Keratinocyte (primary cell): ENCODE measurements at regions not wholly inside any gene's neighbourhood (a gene's known extent, or its start where the extent isn't known, plus 50 kb on each side); places are given as distances from the start of the nearest gene placed in this dataset.

Source experiments
- DNase-seq: peaks from one replicate; pipeline ENCODE4 v3.0.0-alpha.2; 2011; ENCODE audit warnings: low read depth, missing footprints, low spot score
- FAIRE-seq: peaks from 2 replicates; lab custom pipeline; 2011; peaks lifted over from hg19 to GRCh38; lab: Jason Lieb, UNC
- H2AFZ ChIP-seq: 2 replicates; pipeline ENCODE4 v1.6.0; 2012; ENCODE audit warnings: low read length, control low read depth, inconsistent platforms; ENCODE audit not compliant: control insufficient read depth
- H3K27ac ChIP-seq: 2 replicates; pipeline ENCODE4 v1.5.1; 2011; ENCODE audit warnings: low read length; ENCODE audit not compliant: control insufficient read depth, insufficient read depth
- H3K27me3 ChIP-seq: 3 replicates; pipeline ENCODE4 v1.6.0; 2011; ENCODE audit warnings: low read length; ENCODE audit not compliant: control insufficient read depth, insufficient read depth; ENCODE audit errors: extremely low read depth
- H3K36me3 ChIP-seq, 2 experiments: 2 replicates in 1 of 2; 3 replicates in 1 of 2; pipeline ENCODE4 v1.5.1; 2011; ENCODE audit warnings: low read length in 2 of 2, mild to moderate bottlenecking in 1 of 2; ENCODE audit not compliant: control insufficient read depth in 2 of 2, insufficient read depth in 2 of 2; ENCODE audit errors: extremely low read depth in 1 of 2
- H3K4me1 ChIP-seq: 3 replicates; pipeline ENCODE4 v1.5.1; 2011; ENCODE audit warnings: low read length; ENCODE audit not compliant: control insufficient read depth, insufficient read depth; ENCODE audit errors: extremely low read depth
- H3K4me2 ChIP-seq: 3 replicates; pipeline ENCODE4 v1.6.0; 2011; ENCODE audit warnings: low read depth, low read length; ENCODE audit not compliant: control insufficient read depth, insufficient read depth; ENCODE audit errors: extremely low read depth
- H3K4me3 ChIP-seq, 3 experiments: fragments of 200-600 bp in 1 of 3; sonication (generic) in 1 of 3; 2 replicates in 2 of 3; 3 replicates in 1 of 3; pipeline ENCODE4 v1.5.1; 2011 to 2016; ENCODE audit warnings: low read length in 3 of 3, mild to moderate bottlenecking in 3 of 3, control low read depth in 2 of 3, inconsistent platforms in 1 of 3, low read depth in 1 of 3, mixed read lengths in 1 of 3, mixed run types in 1 of 3, moderate library complexity in 1 of 3; ENCODE audit not compliant: control insufficient read depth in 2 of 3, insufficient read depth in 2 of 3; ENCODE audit errors: extremely low read depth in 1 of 3
- H3K79me2 ChIP-seq: 2 replicates; pipeline ENCODE4 v1.6.0; 2012; ENCODE audit warnings: low read length; ENCODE audit not compliant: control insufficient read depth, insufficient read depth
- H3K9ac ChIP-seq: 3 replicates; pipeline ENCODE4 v1.6.0; 2011; ENCODE audit warnings: low read length; ENCODE audit not compliant: control insufficient read depth, insufficient read depth; ENCODE audit errors: extremely low read depth
- H3K9me1 ChIP-seq: 3 replicates; pipeline ENCODE4 v1.6.0; 2011; ENCODE audit warnings: low read length; ENCODE audit not compliant: control insufficient read depth, insufficient read depth; ENCODE audit errors: extremely low read depth
- H3K9me3 ChIP-seq: 2 replicates; pipeline ENCODE4 v1.5.1; 2012; ENCODE audit warnings: low read depth, low read length; ENCODE audit not compliant: control insufficient read depth
- H4K20me1 ChIP-seq: 3 replicates; pipeline ENCODE4 v1.6.0; 2011; ENCODE audit warnings: low read length; ENCODE audit not compliant: control insufficient read depth, insufficient read depth; ENCODE audit errors: extremely low read depth
- EZH2 ChIP-seq: IDR thresholded peaks from one replicate; pipeline ENCODE4 v1.6.1; 2012; ENCODE audit warnings: inconsistent platforms, mild to moderate bottlenecking, low read length, moderate library complexity
- dilution Hi-C: fragments of 300-500 bp; cut with MboI; formaldehyde crosslinking; loops from one replicate; pipeline ENCODE4 v1.7.0; 2020; ENCODE audit warnings: low sequenced_read_pairs; ENCODE audit not compliant: extremely low pct_ligation_motif_present
- TF ChIP-seq, protein P1 (sequence below), 3 experiments: IDR thresholded peaks in 1 of 3; conservative IDR thresholded peaks in 1 of 3; optimal IDR thresholded peaks in 1 of 3; 2 replicates in 2 of 3; 3 replicates in 1 of 3; pipeline versions ENCODE3 to v1.5.1; 2011; ENCODE audit warnings: low read length in 3 of 3, mild to moderate bottlenecking in 3 of 3, moderate library complexity in 2 of 3, control low read depth in 1 of 3, inconsistent platforms in 1 of 3; ENCODE audit not compliant: insufficient read depth in 2 of 3; ENCODE audit errors: extremely low read depth in 1 of 3

DNA sequence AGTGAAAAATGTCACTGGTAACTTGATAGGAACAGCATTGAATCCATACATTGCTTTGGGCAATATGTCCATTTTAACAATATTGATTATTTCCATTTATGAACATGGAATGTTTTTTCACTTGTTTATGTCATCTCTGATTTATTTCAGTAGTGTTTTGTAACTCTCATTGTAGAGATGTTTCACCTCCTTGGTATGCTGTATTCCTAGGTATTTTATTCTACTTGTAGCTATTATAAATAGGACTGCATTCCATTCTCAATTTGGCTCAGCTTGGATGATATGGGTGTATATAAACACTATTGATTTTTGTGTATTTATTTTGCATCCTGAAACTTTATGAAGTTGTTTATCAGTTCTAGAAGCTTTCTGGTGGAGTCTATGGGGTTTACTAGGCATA, 730.3 kb downstream of the DOK5 start:
- dilution Hi-C loops = no loop called here
- Histone ChIP-seq H3K79me2 (no peaks in the 10 kb centered on the region), H3K27me3 (no peaks in the 10 kb centered on the region), H3K4me3 (no peak overlapping the region), H3K27ac (no peak overlapping the region), H3K9ac (no peak overlapping the region), H2AFZ (no peak overlapping the region), H3K4me1 (peaks cover 12% of the 10 kb centered on the region), H3K9me1 (no peaks in the 10 kb centered on the region), H3K9me3 (no peaks in the 10 kb centered on the region), H3K4me2 (no peak overlapping the region), H3K36me3 (no peaks in the 10 kb centered on the region), H4K20me1 (no peaks in the 10 kb centered on the region)
- DNase-seq = no peak
- FAIRE-seq = no peak
- TF ChIP-seq, protein P1, sequence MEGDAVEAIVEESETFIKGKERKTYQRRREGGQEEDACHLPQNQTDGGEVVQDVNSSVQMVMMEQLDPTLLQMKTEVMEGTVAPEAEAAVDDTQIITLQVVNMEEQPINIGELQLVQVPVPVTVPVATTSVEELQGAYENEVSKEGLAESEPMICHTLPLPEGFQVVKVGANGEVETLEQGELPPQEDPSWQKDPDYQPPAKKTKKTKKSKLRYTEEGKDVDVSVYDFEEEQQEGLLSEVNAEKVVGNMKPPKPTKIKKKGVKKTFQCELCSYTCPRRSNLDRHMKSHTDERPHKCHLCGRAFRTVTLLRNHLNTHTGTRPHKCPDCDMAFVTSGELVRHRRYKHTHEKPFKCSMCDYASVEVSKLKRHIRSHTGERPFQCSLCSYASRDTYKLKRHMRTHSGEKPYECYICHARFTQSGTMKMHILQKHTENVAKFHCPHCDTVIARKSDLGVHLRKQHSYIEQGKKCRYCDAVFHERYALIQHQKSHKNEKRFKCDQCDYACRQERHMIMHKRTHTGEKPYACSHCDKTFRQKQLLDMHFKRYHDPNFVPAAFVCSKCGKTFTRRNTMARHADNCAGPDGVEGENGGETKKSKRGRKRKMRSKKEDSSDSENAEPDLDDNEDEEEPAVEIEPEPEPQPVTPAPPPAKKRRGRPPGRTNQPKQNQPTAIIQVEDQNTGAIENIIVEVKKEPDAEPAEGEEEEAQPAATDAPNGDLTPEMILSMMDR (optimal IDR thresholded peaks at IDR 0.05 in 1 of 3, IDR thresholded peaks at IDR 0.05 in 1 of 3, conservative IDR thresholded peaks at IDR 0.05 in 1 of 3; ENCODE audit: extremely low read depth in 1 of 3, insufficient read depth in 2 of 3, low read length in 3 of 3) = no peak
- TF ChIP-seq EZH2 = no peak

DNA sequence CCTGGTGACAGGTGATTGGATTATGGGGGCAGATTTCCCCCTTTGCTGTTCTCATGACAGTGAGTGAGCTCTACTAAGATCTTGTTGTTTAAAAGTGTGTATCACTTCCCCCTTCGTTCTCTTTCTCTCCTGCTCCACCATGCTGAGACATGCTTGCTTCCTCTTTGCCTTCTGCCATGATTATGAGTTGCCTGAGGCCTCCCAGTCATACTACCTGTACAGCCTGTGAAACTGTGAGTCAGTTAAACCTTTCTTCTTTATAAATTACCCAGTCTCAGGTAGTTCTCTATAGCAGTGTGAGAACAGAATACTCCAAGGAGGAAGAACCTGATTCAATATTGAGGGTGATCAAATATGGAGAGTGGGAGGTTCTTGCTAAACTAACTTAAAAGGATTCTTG, 724.9 kb downstream of the DOK5 start:
- DNase-seq (peak; percentile 78), FAIRE-seq (no peak)
- Histone ChIP-seq H2AFZ (peak overlapping the region; percentile 67), H3K4me2 (peak overlapping the region; percentile 64), H3K9me3 (no peaks in the 10 kb centered on the region), H4K20me1 (no peaks in the 10 kb centered on the region), H3K79me2 (no peaks in the 10 kb centered on the region), H3K4me1 (peaks cover 23% of the 10 kb centered on the region), H3K27ac (peak overlapping the region; percentile 76), H3K4me3 (no peak overlapping the region), H3K9ac (peak overlapping the region; percentile 19), H3K36me3 (no peaks in the 10 kb centered on the region), H3K27me3 (no peaks in the 10 kb centered on the region), H3K9me1 (no peaks in the 10 kb centered on the region)
- dilution Hi-C loops = no loop called here
- TF ChIP-seq EZH2 = no peak
- TF ChIP-seq, protein P1 (optimal IDR thresholded peaks at IDR 0.05 in 1 of 3, IDR thresholded peaks at IDR 0.05 in 1 of 3, conservative IDR thresholded peaks at IDR 0.05 in 1 of 3; ENCODE audit: extremely low read depth in 1 of 3, insufficient read depth in 2 of 3, low read length in 3 of 3) = no peak
